Glomerular visceral epithelial cell (primary cell): ENCODE measurements at regions not wholly inside any gene's neighbourhood (a gene's known extent, or its start where the extent isn't known, plus 50 kb on each side); places are given as distances from the start of the nearest gene placed in this dataset.

Experiments
- DNase-seq: peaks from one replicate; pipeline ENCODE4 v3.0.0-alpha.2; 2016; ENCODE audit errors: extremely low spot score

DNA sequence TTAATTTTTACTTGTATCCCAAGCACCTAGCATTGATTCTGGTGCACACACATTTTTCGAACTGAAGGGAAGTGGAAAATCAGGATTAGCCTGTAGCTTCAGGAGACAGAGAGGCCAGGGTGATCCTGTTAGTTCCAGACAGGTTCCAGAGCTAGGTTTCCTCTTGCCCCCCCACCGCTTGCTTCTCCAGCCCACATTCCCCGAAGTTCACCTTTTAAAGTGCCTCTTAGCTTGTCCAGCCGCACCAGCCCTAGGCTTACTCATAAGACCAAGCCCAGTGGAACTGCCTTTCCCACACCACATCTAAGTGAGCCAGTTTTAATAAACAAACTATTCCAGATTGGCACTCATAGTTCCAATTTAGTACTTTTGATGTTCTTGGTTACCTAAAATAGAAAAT, 898.6 kb upstream of the KLHL29 start:
- DNase-seq = no peak

DNA sequence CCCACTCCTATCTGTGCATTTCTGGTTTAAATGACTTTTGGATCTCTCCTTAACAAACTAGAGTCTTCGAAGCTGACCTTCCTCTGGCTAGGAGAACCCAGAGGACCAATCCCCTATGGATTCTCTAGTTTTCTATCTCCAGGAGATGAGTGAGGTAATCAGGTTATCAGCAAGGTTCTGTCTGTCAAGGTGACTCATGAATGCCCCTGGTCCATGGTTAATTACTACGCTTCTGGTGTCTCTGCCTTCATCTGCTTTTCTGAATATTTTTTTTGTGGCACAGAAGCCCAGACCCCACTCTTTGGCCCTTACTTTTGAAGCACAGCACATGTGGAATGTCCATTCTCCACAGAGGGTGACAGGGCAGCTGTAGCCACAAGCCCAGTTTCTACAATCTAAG, 897.9 kb upstream of the KLHL29 start:
- DNase-seq = no peak

DNA sequence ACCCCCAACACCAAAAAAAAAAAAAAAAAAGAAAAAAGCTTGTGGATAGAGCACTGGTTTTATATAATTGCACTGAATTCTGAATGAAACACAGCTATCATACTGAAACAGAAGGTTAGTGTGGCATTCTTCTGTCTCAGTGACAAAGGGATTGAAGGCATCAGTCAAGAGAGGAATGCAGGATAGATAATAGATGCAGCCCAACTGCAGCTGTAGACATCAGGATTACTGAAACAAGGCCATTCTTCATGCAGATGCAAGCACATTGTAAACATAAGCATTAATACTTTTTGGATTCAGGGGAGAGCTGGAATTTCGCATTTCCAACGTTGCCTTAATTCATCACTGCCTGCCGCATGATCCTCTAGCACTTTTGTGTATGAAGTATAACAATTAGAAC, 897.4 kb upstream of the KLHL29 start:
- DNase-seq = no peak

DNA sequence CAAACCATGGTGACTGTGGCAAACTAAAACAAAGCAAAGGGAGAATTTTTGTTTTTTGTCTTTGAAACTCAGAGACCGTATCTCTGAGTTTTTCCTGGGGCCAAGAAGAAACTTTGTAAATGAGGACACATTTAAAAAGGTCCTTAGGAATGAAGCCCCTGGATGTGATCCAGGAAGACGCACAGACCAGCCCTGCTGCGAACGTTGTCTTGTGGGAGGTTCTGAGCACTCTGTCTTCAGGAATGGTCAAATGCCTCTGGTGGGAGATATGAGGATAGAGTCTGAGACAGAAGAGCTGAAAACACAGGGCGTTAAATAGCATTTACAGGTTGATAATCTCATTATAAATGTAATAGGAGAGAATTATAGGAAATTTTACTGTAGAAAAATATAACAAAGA, 893.5 kb upstream of the KLHL29 start:
- DNase-seq = no peak

DNA sequence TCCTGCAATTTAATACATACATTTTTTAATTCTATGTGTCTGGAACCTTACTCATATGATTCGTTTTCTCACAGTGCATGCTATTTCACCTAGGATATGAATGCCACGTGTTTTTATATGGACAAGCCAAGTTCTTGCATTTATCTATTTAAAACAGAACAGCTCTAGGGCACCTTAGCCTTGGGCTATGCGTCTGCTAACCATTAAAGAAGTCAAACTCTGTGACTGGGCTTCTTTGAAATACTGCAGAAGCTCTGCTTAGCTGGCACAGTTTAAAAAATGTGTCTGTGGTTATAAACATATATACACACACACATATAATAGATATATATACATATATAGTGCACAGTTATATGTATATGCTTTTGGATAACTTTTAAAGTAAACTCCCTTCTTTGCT, 890.8 kb upstream of the KLHL29 start:
- DNase-seq = no peak

DNA sequence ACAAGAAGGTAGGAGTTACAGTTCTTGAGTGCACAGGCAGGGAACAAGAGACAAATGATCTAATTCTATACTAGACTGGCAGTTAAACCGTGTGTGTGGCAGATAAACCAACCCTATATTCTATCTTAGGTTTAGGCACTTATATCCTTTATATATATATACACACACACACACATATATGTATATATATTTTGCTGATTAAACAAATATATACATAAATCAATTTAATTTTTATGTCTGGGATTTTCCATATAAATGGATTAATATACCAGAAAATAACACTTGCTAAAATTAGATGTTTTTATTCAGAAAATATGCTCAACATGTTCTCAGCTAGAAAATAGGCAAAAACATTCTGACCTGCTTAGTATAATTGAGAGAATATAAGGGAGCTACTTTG, 887.9 kb upstream of the KLHL29 start:
- DNase-seq = no peak

DNA sequence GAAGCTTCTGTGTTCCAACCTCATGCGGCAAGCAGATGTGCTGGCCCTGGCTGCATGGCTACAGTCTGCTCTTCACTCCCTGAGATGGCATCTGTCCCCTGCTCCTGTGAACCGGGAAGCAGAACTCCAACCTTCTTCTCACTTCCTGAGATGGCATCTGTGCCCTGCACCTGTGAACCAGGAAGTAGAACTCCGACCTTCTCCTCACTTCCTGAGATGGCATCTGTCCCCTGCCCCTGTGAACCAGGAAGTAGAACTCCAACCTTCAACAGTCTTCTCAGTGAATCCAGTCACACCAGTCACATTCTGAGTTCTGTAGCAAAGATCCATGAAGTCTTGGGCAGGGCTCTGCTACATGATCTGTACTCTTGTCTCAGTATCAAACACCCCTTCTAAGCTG, 887.2 kb upstream of the KLHL29 start:
- DNase-seq = no peak

DNA sequence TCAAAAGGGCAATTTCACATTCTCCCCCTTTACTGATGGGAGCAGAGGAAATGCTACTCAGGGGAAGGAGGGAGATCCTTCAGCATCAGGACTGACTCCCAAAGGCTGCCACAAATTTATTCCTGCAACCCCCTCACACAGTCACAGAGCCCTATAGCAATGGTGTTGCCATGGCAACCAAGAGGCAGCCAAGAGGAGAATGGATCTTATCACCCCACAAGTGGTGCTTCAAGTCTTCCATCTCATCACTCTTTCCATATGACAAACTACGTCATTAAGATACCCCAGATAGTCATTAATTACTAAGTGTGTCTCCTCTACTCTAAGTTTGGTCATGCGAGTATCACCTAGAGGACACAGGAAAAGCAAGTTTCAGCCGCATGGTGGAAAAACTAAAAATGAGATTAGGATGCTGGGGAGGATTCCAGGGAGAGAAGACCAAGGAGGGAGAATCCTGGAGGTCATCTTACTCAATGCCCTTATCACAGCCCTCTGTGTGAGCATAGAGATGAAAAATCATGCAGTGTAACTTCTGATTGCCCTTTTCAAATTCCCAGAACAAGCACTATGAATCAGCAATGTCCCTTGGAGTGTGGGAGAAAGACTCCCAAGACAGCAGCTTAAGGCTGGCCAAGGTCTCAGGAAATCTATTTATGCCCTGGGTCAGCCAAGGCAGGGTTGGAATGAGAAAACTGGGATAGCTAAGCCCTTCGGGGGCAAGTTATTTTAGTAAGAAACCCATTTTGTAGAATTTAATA, 885.7 kb upstream of the KLHL29 start:
- DNase-seq = no peak

DNA sequence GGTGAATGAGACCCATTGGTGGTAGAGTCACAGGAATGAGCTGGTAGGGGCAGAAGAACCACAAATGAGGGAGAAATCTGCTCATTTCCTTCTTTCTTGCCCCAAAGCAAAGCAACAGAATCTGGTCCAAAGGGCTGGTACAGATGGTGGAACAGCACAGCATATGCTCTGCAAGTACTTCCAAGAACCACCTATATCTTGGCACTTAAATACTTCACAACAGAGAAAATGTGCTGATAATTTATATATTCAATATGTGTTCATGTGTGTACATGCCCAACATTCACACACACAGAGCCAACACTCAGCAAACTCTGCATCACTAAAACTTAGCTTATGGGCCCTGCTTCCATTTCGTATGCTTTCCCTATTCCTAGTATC, 884.4 kb upstream of the KLHL29 start:
- no peak for DNase-seq

DNA sequence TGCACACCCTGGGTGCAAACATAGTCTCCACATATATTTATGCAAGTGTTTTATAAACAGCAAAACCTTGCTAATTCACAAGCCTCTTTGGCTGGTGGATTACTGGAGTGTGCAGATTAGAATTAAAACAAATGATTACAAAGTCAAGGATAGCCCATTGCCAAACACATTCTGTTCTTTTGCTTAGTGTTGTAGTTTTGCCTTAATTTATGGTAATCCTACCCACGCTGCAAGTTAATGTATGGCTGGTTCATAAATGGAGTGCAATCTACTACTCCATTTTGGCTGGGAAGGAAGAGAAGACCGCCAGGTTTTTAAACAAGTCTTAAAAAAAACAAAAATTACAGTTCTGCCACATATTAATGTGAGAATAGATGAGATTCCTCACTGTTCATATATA, 883.1 kb upstream of the KLHL29 start:
- no peak for DNase-seq

DNA sequence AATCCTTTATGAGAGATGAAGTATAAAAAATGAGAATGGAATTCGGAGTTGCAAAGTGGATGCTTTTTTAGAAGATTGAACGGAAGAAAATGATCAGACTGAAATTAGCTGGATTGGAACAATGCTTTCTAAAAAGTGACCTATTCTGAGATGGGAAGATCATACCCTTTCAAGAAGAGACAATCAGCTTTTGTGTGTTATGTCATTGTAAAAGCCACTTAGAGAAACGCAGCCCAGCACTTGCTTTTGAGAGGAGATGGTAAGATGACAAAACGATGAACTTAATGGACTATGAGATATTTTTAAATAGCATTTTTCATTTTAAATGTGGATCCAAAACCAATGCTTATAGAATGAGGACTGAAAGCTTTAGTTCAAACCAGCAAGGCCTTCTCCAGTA, 871.4 kb upstream of the KLHL29 start:
- DNase-seq = no peak

DNA sequence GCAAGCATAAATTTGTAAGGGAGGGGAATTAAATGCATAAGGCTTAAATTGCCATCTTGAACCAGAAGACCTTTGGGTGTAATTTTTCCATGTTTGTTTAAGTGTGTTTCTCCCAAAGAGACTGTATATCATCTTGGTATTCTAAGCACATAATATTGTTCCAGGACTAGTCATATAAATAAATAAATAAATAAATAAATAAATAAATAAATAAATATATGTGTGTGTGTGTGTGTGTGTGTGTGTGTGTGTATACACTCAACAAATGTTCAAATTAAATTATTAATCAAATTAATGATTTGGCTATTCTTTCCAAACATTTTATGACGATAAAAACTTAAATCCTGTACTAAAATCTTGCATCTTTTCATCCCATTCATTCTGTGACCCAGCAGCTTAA, 867.8 kb upstream of the KLHL29 start:
- no peak for DNase-seq

DNA sequence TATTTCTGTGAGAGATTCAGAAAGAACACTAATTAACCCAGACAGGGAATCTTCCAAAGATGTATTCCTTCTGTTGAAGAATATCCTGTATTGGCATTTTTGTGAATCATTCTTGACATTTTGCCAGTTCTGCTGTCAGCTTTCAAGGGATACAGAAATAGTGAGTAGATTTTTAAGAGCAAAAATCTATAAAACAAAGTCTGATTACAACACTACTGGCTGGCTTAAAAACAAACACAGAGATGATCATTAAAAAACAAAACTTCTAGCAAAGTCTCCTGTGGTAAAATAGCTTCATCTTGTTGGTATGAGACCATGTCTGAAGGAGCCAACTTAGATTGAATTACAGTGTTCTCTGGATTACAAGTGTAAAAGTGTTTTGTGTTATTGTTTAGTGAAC, 866.3 kb upstream of the KLHL29 start:
- no peak for DNase-seq

DNA sequence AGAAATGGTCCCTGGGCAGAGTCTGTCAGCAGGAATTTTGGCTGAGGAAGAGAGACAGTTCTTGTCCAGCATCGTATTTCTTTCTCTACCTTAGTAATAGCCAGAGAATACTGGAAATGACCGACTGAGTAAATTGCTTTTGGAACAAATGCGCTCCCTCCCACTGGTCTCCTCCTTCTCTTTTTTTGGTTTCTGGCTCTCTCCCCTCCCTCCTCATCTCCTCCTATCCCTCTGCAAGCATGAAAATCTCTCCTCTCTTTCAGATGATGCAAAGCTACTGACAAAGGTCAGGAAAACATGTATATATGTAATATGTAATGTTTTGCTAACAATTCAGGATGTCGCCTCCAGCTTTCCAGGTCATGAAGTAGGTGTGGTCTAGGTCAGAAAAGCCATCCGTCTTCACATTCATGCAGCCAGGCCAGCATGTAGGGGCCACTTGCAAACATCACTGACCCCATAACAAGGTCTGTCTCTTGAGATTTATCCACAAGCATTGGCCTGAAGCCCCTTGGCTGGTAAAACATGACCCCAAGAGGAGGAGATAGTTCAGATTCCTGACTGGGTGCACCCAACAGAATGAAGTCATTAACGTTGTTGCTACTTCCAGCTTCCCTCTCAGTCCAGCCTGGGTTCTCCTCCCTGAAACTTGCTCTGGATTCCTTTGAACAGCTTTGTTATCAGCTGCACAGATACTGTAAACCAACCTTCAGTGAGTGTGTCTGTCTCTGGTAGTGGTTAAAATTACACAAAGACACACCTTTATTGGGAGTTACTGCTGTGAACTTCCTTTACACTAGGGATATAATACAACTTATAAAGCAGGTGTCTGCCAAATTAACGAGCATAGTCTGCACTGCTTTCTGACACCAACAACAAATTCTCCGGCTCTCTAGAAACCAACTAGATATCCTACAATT, 864.4 kb upstream of the KLHL29 start:
- DNase-seq = no peak

DNA sequence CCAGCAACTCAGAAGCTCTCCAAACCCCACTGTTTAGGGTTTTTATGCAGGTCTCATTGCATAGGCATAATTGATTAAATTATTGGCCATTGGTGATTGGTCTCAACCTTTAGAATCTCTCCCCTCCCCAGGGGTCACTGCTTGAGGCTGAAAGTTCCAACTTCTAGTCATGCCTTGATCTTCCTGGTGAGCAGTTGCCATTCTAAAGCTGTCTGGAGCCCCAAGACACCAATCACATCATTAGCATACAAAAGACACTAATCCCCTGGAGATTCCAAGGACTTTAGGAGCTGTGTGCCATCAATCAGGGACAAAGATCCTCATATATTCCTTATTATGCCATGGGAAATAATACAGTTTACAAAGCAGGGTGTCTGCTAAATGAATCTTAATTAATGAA, 863.4 kb upstream of the KLHL29 start:
- no peak for DNase-seq

DNA sequence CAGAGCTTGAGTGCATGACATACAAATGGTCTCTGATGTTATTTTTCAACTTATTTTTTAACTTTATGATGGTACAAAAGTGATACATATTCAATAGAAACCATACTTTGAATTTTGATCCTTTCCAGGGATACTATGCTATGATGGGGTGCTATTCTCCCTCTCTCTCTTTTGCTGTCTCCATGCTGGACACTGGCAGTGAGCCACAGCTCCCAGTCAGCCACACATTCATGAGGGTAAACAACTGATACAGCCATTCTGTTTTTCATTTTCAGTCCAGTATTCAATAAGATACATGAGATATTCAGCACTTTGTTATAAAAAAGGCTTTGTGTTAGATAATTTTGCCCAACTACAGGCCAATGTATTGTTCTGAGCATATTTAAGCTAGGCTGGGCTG, 859.3 kb upstream of the KLHL29 start:
- DNase-seq = no peak

DNA sequence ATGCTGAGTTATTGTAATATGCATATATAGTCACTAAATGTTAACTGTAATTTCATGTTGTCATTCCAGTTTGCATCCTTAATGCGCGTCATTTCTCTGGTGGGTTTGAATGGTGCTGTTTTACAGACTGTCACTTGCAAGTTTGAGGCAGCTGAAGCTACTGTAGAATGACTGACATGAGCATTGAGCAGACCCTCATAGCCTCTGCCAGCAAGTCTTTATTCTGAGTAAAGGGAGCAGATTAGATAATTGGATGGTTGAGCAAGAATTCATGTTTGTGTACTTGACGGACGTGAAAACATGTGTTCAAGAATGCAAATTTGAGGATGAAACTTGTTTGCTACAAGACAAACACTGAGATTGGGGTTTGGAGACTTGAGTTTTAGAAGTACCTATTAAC, 854.8 kb upstream of the KLHL29 start:
- DNase-seq = no peak

DNA sequence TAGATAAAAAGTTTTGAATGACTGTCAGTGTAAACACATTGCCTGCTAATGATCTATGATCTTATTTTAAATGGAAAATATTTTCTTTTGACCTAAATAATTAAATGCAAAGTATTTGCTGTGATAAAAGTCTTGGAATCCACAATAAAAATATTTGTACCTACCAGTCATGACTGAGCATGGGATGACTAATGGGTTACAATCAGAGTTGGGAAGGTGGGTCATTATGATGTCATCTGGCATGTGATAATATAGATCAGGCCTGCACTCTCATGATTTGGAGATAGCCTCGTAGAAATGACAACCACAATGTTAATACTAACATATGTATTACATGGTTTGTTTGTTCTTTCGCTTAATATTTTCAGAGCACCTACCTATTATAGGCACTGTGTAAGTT, 848.8 kb upstream of the KLHL29 start:
- DNase-seq = no peak

DNA sequence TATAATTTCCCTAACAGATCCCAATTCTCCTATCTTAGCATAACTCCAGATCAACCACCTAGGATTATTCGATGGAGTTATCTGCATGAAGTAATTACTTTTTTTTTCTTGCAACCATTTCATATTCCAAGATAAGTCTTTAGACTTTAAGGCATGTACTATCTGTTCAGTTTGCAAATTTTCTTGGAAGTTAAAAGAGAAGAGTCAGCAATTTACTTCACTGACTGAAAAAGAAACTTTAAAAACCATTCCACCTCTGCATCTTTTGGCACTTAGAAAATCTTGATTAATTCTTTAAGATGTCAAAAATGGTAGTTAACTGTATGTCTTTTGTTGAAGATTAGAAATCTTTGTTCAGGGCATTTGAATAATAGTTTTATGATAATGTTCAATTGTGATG, 830.5 kb upstream of the KLHL29 start:
- DNase-seq = no peak

DNA sequence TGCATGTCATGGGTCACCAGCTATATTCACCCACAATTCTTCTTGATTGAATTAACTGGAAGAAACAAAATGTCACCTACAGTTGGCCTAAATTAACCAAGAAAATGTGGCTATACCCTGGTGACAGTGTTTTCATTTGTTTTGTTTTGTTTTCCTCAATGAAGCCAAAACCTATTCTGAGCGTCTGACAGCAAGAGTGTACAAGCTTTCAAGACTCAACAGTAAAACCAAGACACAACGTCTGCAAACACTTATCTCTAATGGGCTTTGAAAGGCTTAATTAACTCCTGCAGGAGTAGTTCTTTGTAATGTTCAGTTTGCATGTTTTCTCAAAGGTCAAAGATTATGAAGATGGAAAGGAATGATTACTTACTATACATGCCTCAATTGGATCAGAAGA, 827.6 kb upstream of the KLHL29 start:
- no peak for DNase-seq

DNA sequence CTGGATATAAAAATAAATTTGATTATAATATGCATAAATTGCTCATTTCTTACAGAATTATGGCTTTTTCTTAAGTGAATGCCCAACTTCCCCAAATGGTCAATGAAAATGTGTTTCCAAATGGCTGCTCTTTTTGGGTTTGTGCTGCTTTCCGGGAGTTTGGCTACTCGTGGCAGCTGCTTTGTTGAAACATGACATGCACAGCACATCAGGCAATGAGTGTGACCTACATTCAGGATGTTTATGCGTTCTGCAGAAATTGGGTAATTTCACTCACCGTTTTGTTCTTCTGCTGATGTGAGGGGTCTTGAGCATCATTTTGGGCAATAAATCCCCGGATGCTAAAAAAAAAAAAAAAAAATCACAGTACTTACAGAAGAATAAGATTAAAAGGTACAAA, 825.0 kb upstream of the KLHL29 start:
- DNase-seq = no peak

DNA sequence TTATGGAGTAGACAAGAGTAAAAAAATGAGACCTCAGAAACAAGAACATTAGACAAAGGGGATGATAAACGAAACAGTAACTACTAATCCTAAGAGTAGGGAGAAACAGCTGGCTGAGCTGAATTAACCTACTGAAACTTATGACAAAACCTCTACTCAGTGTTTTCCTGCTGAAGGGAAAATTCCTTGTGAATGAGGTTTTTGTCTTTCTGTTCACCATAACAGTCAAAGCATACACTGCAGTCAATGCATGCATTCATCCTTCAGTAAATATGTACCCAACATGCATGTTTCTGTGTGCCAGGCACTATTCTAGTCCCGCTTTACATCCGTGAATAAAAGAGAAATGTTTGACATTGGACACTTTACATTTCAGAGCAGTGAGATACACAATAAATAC, 805.6 kb upstream of the KLHL29 start:
- no peak for DNase-seq

DNA sequence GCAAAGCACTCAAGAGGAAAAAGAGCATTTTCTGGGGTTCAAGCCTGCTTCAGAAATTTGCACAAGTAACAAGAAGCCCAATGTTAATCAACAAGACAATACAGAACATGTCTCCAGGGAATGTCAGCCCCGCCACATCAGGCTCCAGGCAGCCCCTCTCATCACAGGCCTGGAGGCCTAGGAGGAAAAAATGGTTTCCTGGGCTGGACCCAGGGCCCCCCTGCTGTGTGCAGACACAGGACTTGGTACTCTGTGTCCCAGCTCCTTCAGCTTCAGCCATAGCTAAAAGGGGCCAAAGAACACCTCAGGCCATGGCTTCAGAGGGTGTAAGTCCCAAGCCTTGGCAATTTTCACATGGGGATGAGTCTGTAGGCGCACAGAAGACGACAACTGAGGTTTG, 802.9 kb upstream of the KLHL29 start:
- no peak for DNase-seq
